ENCODE measurements at regions not wholly inside any gene's neighbourhood (a gene's known extent, or its start where the extent isn't known, plus 50 kb on each side); places are given as distances from the start of the nearest gene placed in this dataset.

DNA sequence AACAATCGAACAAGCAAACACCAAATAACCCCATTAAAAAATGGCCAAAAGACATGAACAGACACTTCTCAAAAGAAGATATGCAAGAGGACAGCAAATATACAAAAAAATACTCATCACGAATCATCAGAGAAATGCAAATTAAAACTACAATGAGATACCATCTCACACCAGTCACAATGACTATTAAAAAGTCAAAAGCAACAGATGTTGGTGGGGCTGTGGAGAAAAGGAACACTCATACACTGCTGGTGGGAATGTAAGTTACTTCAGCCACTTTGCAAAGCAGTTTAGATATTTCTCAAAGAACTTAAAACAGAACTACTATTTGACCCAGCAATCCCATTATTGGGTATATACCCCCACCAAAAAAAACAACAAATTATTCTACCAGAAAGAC is 51.3 kb upstream of the FLI1 start:
- Mint-ChIP-seq H3K4me3 (ENCODE audit: low read depth) (no peak overlapping the region), H3K27me3 (ENCODE audit: low read depth) (peaks cover 26% of the 10 kb centered on the region), H3K4me1 (ENCODE audit: low read depth) (peaks cover 25% of the 10 kb centered on the region), H3K27ac (no peak overlapping the region), H3K36me3 (ENCODE audit: low read depth) (no peaks in the 10 kb centered on the region), H3K9me3 (no peaks in the 10 kb centered on the region)
- no peak for DNase-seq (ENCODE audit: low spot score)
- intact Hi-C loops (cut with micrococcal nuclease) = loop anchor here (5.0 kb wide), 1 partner anchor 50 kb away; the partner anchor contains the start of gene FLI1

DNA sequence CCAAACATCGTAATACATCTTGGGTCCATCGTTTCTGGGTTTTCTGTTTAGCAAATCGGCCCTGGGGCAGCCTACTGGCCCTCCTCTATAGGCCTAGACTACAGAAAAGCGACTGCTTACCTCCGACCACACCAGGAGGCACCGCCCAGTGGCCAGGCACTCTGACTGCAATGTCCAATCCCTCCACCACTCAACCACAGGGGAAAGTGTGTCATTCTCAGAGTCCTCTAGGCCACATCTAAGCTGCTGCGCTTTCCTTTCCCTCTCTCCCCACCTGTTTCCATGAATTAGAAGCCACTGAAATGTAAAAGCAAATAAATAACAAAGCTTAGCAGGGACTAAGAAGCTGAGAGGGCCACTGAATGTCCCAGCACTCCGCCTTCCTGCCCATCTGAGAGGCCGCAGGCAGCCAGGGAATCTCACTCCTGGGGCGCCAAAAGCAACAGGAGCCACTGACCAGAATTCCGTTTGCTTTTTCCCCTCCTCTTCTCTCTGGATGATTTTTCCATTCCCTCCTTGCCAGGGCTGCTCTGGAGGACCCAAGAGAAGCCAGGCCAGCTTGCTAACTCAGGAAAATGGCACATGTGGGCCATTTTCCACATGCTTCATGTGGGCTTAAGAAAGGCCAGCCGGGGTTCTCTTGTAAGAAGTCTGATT is 50.1 kb upstream of the FLI1 start:
- Mint-ChIP-seq H3K4me3 (ENCODE audit: low read depth) (no peak overlapping the region), H3K27ac (no peak overlapping the region), H3K4me1 (ENCODE audit: low read depth) (peaks cover 18% of the 10 kb centered on the region), H3K9me3 (no peaks in the 10 kb centered on the region), H3K36me3 (ENCODE audit: low read depth) (no peaks in the 10 kb centered on the region), H3K27me3 (ENCODE audit: low read depth) (peaks cover 24% of the 10 kb centered on the region)
- intact Hi-C loops (cut with micrococcal nuclease) = loop anchor here (5.0 kb wide), 1 partner anchor 49 kb away; the partner anchor contains the start of gene FLI1
- no peak for DNase-seq (ENCODE audit: low spot score)
